ENCODE measurements at regions not wholly inside any gene's neighbourhood (a gene's known extent, or its start where the extent isn't known, plus 50 kb on each side); places are given as distances from the start of the nearest gene placed in this dataset.

DNA sequence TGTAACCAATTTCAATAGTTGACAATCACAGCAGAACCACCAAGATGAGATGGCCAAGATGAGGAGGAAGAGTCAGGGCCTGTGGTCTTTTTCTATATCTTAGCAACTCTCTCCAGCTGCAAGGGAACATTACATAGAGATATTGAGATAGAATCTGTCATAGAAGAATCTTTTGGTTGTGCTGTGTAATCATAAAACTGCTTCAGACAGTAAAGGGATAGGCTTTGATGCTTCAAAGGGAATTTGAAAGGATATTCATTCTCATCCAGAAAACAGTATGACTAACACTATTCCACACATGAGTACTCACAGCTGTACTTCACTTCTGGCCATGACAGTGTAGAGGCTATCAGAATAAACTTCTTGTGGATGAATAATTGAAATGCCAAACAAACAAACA, 145.9 kb downstream of the YIPF5 start:
- TF ChIP-seq, protein P1, sequence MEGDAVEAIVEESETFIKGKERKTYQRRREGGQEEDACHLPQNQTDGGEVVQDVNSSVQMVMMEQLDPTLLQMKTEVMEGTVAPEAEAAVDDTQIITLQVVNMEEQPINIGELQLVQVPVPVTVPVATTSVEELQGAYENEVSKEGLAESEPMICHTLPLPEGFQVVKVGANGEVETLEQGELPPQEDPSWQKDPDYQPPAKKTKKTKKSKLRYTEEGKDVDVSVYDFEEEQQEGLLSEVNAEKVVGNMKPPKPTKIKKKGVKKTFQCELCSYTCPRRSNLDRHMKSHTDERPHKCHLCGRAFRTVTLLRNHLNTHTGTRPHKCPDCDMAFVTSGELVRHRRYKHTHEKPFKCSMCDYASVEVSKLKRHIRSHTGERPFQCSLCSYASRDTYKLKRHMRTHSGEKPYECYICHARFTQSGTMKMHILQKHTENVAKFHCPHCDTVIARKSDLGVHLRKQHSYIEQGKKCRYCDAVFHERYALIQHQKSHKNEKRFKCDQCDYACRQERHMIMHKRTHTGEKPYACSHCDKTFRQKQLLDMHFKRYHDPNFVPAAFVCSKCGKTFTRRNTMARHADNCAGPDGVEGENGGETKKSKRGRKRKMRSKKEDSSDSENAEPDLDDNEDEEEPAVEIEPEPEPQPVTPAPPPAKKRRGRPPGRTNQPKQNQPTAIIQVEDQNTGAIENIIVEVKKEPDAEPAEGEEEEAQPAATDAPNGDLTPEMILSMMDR (IDR thresholded peaks at IDR 0.05): no peak
- TF ChIP-seq POLR2A (IDR thresholded peaks at IDR 0.05) (no peak), POLR2AphosphoS5 (IDR thresholded peaks at IDR 0.05) (no peak)

Measured in prostate gland (tissue), 2 donors.